HCT116 (cell line): ENCODE measurements at regions not wholly inside any gene's neighbourhood (a gene's known extent, or its start where the extent isn't known, plus 50 kb on each side); places are given as distances from the start of the nearest gene placed in this dataset.

Experiments used
- ATAC-seq: fragments of 200-7000 bp; cut with Tn5 transposase; 2 replicates; pipeline ENCODE4 v1.9.1; 2020; ENCODE audit warnings: mild to moderate bottlenecking, moderate library complexity
- BruUV-seq: library from RNA; stranded (reverse); fragments of 400-500 nt; replicated peaks from 2 replicates; lab custom pipeline; 2021; lab: Mats Ljungman, UMichigan
- CTCF ChIA-PET: fragments of 300-600 bp; sonication (Branson Sonifier 250); formaldehyde crosslinking; loops from one replicate; lab custom pipeline; 2021; ENCODE audit warnings: antibody characterized with exemption; lab: Charles Lee
- POLR2A ChIA-PET: fragments of 300-600, 350-600 bp; sonication (Branson Sonifier 250); formaldehyde crosslinking; loops from one replicate; lab custom pipeline; 2021; ENCODE audit warnings: antibody characterized with exemption; lab: Charles Lee
- RAD21 ChIA-PET, 2 experiments: fragments of 300-600 bp; sonication (Branson Sonifier 250); formaldehyde crosslinking; loops; one replicate each; lab custom pipeline; 2023; ENCODE audit warnings: low total read pairs in 2 of 2; ENCODE audit not compliant: uncharacterized antibody in 2 of 2, unreplicated experiment in 2 of 2, low non-redundant PET in 1 of 2; lab: Charles Lee
- DNase-seq: peaks from one replicate; pipeline ENCODE4 v3.0.0-alpha.2; 2010; ENCODE audit warnings: low read depth, low spot score
- H2AFZ ChIP-seq: fragments of 200-600 bp; shearing (Covaris generic), sonication (generic); 2 replicates; pipeline ENCODE4 v1.6.1; 2017; ENCODE audit warnings: low read depth, mixed run types, mixed read lengths, antibody characterized with exemption, low read length; ENCODE audit not compliant: poor library complexity, severe bottlenecking
- H3K27ac ChIP-seq: 2 replicates; pipeline ENCODE4 v1.5.1; 2012; ENCODE audit warnings: low read depth, low read length
- H3K27me3 ChIP-seq: fragments of 200-600 bp; sonication (generic); 2 replicates; pipeline ENCODE4 v1.6.1; 2016; ENCODE audit warnings: mixed run types, low read length, mixed read lengths; ENCODE audit not compliant: insufficient read depth
- H3K36me3 ChIP-seq, 2 experiments: fragments of 200-500 bp in 1 of 2; fragments of 200-600 bp in 1 of 2; sonication (Bioruptor generic) in 1 of 2; sonication (generic) in 1 of 2; 2 replicates each; pipeline versions ENCODE4 v1.5.1 to v1.6.1; 2014 to 2016; ENCODE audit warnings: low read length in 2 of 2, inconsistent platforms in 1 of 2, mixed read lengths in 1 of 2, mixed run types in 1 of 2; ENCODE audit not compliant: insufficient read depth in 2 of 2, control insufficient read depth in 1 of 2
- H3K4me1 ChIP-seq, 2 experiments: fragments of 200-600 bp in 1 of 2; sonication (generic) in 1 of 2; 2 replicates each; pipeline versions ENCODE4 v1.5.1 to v1.6.1; 2012 to 2017; ENCODE audit warnings: low read length in 2 of 2, inconsistent platforms in 1 of 2, mild to moderate bottlenecking in 1 of 2, mixed read lengths in 1 of 2, mixed run types in 1 of 2, moderate library complexity in 1 of 2; ENCODE audit not compliant: insufficient read depth in 2 of 2, control insufficient read depth in 1 of 2
- H3K4me2 ChIP-seq: fragments of 200-600 bp; sonication (generic); 2 replicates; pipeline ENCODE4 v1.6.1; 2017; ENCODE audit warnings: mixed run types, low read length, mixed read lengths
- H3K4me3 ChIP-seq, 2 experiments: fragments of 200-600 bp in 1 of 2; sonication (generic) in 1 of 2; replicated peaks in 1 of 2; 2 replicates each; pipeline ENCODE4 v1.5.1; 2011 to 2016; ENCODE audit warnings: low read length in 2 of 2, control low read depth in 1 of 2, low read depth in 1 of 2, mild to moderate bottlenecking in 1 of 2, mixed read lengths in 1 of 2, mixed run types in 1 of 2
- H3K79me2 ChIP-seq: fragments of 200-600 bp; sonication (generic); 2 replicates; pipeline ENCODE4 v1.6.1; 2017; ENCODE audit warnings: mild to moderate bottlenecking, mixed run types, low read length, moderate library complexity, mixed read lengths; ENCODE audit not compliant: insufficient read depth
- H3K9ac ChIP-seq: fragments of 200-600 bp; sonication (generic); 2 replicates; pipeline ENCODE4 v1.6.1; 2016; ENCODE audit warnings: low read length, mixed read lengths
- H3K9me2 ChIP-seq: fragments of 200-600 bp; sonication (generic), shearing (Covaris generic); 2 replicates; pipeline ENCODE4 v1.6.1; 2017; ENCODE audit warnings: mixed run types, mild to moderate bottlenecking, moderate library complexity; ENCODE audit not compliant: insufficient read depth
- H3K9me3 ChIP-seq, 2 experiments: fragments of 200-500 bp in 1 of 2; fragments of 200-600 bp in 1 of 2; sonication (Bioruptor generic) in 1 of 2; sonication (generic) in 1 of 2; 2 replicates each; pipeline ENCODE4 v1.6.1; 2014 to 2017; ENCODE audit warnings: low read length in 2 of 2, mixed read lengths in 2 of 2, inconsistent platforms in 1 of 2, low read depth in 1 of 2, mild to moderate bottlenecking in 1 of 2, mixed run types in 1 of 2, moderate library complexity in 1 of 2; ENCODE audit not compliant: control insufficient read depth in 1 of 2, insufficient read depth in 1 of 2
- H4K20me1 ChIP-seq: fragments of 200-600 bp; sonication (generic), shearing (Covaris generic); 2 replicates; pipeline ENCODE4 v1.6.1; 2017; ENCODE audit warnings: mixed run types, mild to moderate bottlenecking, moderate library complexity; ENCODE audit not compliant: insufficient read depth
- CBX3 ChIP-seq: IDR thresholded peaks from 2 replicates; pipeline ENCODE4 v1.6.1; 2012; ENCODE audit warnings: low read depth
- ELF1 ChIP-seq: IDR thresholded peaks from 2 replicates; pipeline ENCODE4 v1.6.1; 2012; ENCODE audit warnings: low read depth, borderline replicate concordance
- EZH2 ChIP-seq: fragments of 200-600 bp; sonication (generic); IDR thresholded peaks from 2 replicates; pipeline ENCODE4 v1.6.1; 2017; ENCODE audit warnings: antibody characterized with exemption, mixed run types
- EZH2phosphoT487 ChIP-seq: fragments of 200-600 bp; IDR thresholded peaks from 2 replicates; pipeline ENCODE4 v1.6.1; 2018; ENCODE audit warnings: antibody characterized with exemption, borderline replicate concordance
- POLR2AphosphoS5 ChIP-seq: IDR thresholded peaks from 2 replicates; pipeline ENCODE4 v1.6.1; 2011; ENCODE audit warnings: mild to moderate bottlenecking, low read depth, low read length, moderate library complexity
- RAD21 ChIP-seq: IDR thresholded peaks from 2 replicates; pipeline ENCODE4 v1.6.1; 2012; ENCODE audit warnings: low read depth, mild to moderate bottlenecking
- SIN3A ChIP-seq: IDR thresholded peaks from 2 replicates; pipeline ENCODE4 v1.6.1; 2012; ENCODE audit warnings: low read depth
- SRF ChIP-seq: IDR thresholded peaks from 2 replicates; pipeline ENCODE4 v1.6.1; 2012; ENCODE audit warnings: low read depth
- ZFX ChIP-seq: fragments of 450-650 bp; IDR thresholded peaks from 2 replicates; pipeline ENCODE4 v1.6.1; 2017
- ZNF274 ChIP-seq: fragments of 200-500 bp; sonication (Bioruptor generic); IDR thresholded peaks from 2 replicates; pipeline ENCODE4 v1.6.1; 2014; ENCODE audit warnings: mild to moderate bottlenecking, low read depth, low read length, inconsistent platforms
- intact Hi-C: fragments of 100-400 bp; cut with micrococcal nuclease; formaldehyde crosslinking; loops from 2 replicates; pipeline ENCODE4 v1.10.0; 2022
- TF ChIP-seq, protein P1 (sequence below): IDR thresholded peaks from 2 replicates; pipeline ENCODE4 v1.6.1; 2011; ENCODE audit warnings: mild to moderate bottlenecking, low read length, moderate library complexity; ENCODE audit not compliant: insufficient replicate concordance; ENCODE audit errors: extremely low read depth
- TF ChIP-seq, protein P2 (sequence below): IDR thresholded peaks from 2 replicates; pipeline ENCODE4 v1.6.1; 2012
- TF ChIP-seq, protein P3 (sequence below), 3 experiments: fragments of 200-600 bp in 1 of 3; sonication (generic) in 1 of 3; IDR thresholded peaks in 2 of 3; conservative IDR thresholded peaks in 1 of 3; 2 replicates each; pipeline ENCODE4 v1.5.1; 2012 to 2017; ENCODE audit warnings: low read depth in 2 of 3, low read length in 2 of 3, antibody characterized with exemption in 1 of 3, borderline replicate concordance in 1 of 3, control low read depth in 1 of 3, mild to moderate bottlenecking in 1 of 3, mixed read lengths in 1 of 3, mixed run types in 1 of 3, moderate library complexity in 1 of 3; ENCODE audit not compliant: insufficient read depth in 1 of 3

DNA sequence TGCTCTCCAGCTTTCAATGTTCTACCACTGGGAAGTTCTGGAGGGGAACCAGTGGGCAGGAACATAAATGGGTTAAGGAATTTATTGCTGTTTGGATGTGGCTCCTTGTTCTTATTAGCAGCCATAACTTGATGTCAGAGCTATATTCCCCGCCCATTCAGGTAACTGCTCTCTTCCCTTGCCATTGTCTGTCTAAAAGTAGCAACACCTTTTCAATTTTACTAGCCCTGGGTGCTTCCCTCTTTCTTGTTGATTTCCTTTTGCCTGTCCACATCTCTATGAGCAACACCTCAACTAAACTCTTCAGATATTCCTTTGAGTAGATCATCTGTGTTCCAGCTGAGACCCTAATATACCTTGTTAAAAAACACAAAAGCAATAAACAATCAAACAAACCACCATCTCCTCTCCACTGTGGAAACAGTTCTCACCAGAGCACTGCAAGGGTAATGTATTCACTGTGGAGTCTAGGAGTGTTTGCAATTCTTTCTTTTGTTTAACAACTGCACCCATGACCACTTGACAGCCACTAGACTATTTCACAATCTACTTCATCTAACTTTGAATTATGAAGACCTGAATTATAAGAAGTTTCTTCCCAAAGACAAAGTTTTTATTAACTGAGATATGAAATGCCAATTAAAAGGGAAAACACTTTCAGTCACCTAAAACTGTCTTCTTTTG is 436.7 kb downstream of the IPMK start:
- no peaks in the 10 kb centered on the region for H3K9me2 ChIP-seq
- DNase-seq: no peak
- H4K20me1 ChIP-seq: no peaks in the 10 kb centered on the region
- no peak overlapping the region for H3K4me3 ChIP-seq
- ATAC-seq: no peak
- H3K4me2 ChIP-seq: no peak overlapping the region
- CTCF ChIA-PET: no interaction called here
- H2AFZ ChIP-seq: no peak overlapping the region
- POLR2A ChIA-PET: no interaction called here
- intact Hi-C loops: no loop called here
- H3K4me1 ChIP-seq: no peaks in the 10 kb centered on the region
- no peak overlapping the region for H3K9ac ChIP-seq
- no peaks in the 10 kb centered on the region for H3K79me2 ChIP-seq
- H3K9me3 ChIP-seq: no peaks in the 10 kb centered on the region
- no TSS peak for BruUV-seq
- H3K27ac ChIP-seq: no peak overlapping the region
- RAD21 ChIA-PET: no interaction called here
- TF ChIP-seq, protein P1, sequence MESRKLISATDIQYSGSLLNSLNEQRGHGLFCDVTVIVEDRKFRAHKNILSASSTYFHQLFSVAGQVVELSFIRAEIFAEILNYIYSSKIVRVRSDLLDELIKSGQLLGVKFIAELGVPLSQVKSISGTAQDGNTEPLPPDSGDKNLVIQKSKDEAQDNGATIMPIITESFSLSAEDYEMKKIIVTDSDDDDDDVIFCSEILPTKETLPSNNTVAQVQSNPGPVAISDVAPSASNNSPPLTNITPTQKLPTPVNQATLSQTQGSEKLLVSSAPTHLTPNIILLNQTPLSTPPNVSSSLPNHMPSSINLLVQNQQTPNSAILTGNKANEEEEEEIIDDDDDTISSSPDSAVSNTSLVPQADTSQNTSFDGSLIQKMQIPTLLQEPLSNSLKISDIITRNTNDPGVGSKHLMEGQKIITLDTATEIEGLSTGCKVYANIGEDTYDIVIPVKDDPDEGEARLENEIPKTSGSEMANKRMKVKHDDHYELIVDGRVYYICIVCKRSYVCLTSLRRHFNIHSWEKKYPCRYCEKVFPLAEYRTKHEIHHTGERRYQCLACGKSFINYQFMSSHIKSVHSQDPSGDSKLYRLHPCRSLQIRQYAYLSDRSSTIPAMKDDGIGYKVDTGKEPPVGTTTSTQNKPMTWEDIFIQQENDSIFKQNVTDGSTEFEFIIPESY: no peak
- no peak for TF ChIP-seq CBX3
- TF ChIP-seq SRF: no peak
- TF ChIP-seq ZNF274: no peak
- TF ChIP-seq RAD21: no peak
- TF ChIP-seq, protein P2, sequence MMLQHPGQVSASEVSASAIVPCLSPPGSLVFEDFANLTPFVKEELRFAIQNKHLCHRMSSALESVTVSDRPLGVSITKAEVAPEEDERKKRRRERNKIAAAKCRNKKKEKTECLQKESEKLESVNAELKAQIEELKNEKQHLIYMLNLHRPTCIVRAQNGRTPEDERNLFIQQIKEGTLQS: no peak
- no peak for TF ChIP-seq SIN3A
- TF ChIP-seq, protein P3, sequence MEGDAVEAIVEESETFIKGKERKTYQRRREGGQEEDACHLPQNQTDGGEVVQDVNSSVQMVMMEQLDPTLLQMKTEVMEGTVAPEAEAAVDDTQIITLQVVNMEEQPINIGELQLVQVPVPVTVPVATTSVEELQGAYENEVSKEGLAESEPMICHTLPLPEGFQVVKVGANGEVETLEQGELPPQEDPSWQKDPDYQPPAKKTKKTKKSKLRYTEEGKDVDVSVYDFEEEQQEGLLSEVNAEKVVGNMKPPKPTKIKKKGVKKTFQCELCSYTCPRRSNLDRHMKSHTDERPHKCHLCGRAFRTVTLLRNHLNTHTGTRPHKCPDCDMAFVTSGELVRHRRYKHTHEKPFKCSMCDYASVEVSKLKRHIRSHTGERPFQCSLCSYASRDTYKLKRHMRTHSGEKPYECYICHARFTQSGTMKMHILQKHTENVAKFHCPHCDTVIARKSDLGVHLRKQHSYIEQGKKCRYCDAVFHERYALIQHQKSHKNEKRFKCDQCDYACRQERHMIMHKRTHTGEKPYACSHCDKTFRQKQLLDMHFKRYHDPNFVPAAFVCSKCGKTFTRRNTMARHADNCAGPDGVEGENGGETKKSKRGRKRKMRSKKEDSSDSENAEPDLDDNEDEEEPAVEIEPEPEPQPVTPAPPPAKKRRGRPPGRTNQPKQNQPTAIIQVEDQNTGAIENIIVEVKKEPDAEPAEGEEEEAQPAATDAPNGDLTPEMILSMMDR (IDR thresholded peaks at IDR 0.05 in 2 of 3, conservative IDR thresholded peaks at IDR 0.05 in 1 of 3; ENCODE audit: borderline replicate concordance in 1 of 3, insufficient read depth in 1 of 3, low read depth in 2 of 3, low read length in 2 of 3): no peak
- no peak for TF ChIP-seq ZFX
- TF ChIP-seq EZH2: no peak
- no peak for TF ChIP-seq POLR2AphosphoS5
- TF ChIP-seq EZH2phosphoT487: no peak
- no peak for TF ChIP-seq ELF1
- no peaks in the 10 kb centered on the region for H3K27me3 ChIP-seq
- no peaks in the 10 kb centered on the region for H3K36me3 ChIP-seq
